ENCODE measurements at regions not wholly inside any gene's neighbourhood (a gene's known extent, or its start where the extent isn't known, plus 50 kb on each side); places are given as distances from the start of the nearest gene placed in this dataset.

DNA sequence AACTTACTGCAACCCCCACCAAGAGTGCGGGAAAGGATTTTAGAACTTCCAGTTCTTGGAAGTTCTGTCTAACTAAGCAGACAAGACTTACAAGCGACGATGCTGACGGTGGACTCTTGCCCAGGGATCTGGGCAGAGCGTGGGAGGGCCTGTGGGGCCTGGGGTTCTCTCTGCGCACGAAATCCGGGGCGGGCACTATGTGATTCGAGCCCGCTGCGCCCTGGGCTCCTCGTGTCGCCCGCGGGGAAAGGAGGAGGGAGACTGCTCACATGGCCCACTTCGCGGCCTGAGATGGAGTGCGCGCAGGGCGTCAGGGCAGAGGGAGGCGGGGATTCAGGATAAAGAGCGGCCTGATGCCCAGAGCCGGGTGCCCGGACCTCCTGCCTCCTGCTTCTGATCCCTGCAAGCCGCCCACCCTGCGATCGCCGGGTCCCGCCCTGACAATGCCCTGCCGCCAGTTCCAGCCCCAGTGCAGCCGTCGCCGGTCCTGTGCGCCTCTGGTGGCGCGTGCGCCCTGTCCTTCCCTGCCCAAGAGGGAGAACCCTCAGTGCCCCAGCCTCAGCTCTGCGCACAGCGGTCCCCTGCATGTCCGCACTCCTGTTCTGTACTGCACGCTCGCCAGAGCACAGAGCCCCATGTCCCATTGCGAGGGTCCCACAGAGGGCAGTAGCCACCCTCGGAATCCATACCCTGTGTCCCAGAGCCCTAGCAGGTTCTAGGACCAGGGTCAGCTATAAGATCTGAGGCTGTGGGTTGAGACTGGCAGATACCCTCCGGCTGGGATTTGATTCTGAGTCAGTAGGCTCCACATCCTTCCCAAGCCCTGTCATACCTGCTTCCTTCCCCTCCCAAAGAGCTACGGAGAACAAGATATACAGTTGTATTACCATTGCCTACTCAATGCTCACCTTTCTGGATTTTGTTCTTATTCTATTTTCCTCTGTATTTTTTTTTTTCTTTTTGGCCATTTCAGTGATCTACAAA, 99.4 kb upstream of the TMEM106B start:
- Histone ChIP-seq H3K4me2 (ENCODE audit: low read length) (peak overlapping the region; percentile 52), H3K79me2 (no peaks in the 10 kb centered on the region), H3K9ac (no peak overlapping the region), H3K4me1 (no peaks in the 10 kb centered on the region), H2AFZ (peak overlapping the region; percentile 78), H3K27me3 (ENCODE audit: control insufficient read depth, insufficient read depth, low read length) (no peaks in the 10 kb centered on the region), H3K36me3 (ENCODE audit: control insufficient read depth, insufficient read depth, low read length) (no peaks in the 10 kb centered on the region), H3K27ac (peak overlapping the region; percentile 56), H3K4me3 (ENCODE audit: low read depth, low read length) (no peak overlapping the region), H3K9me3 (ENCODE audit: control insufficient read depth, low read length) (no peaks in the 10 kb centered on the region)
- no peak for TF ChIP-seq CTCF (IDR thresholded peaks at IDR 0.05)

GRCh38 chr7:12117170-12117569, 93.9 kb upstream of the TMEM106B start:
- Histone ChIP-seq H3K9me3 (ENCODE audit: control insufficient read depth, low read length) (no peaks in the 10 kb centered on the region), H3K4me2 (ENCODE audit: low read length) (no peak overlapping the region), H2AFZ (no peak overlapping the region), H3K79me2 (no peaks in the 10 kb centered on the region), H3K9ac (no peak overlapping the region), H3K4me3 (ENCODE audit: low read depth, low read length) (no peak overlapping the region), H3K4me1 (no peaks in the 10 kb centered on the region), H3K27ac (no peak overlapping the region), H3K36me3 (ENCODE audit: control insufficient read depth, insufficient read depth, low read length) (no peaks in the 10 kb centered on the region), H3K27me3 (ENCODE audit: control insufficient read depth, insufficient read depth, low read length) (no peaks in the 10 kb centered on the region)
- no peak for TF ChIP-seq CTCF (IDR thresholded peaks at IDR 0.05)

- no peak for TF ChIP-seq CTCF (IDR thresholded peaks at IDR 0.05)
- no peak overlapping the region for H3K9ac ChIP-seq
- peak overlapping the region; percentile 10 for H2AFZ ChIP-seq
- H3K79me2 ChIP-seq = no peaks in the 10 kb centered on the region
- no peaks in the 10 kb centered on the region for H3K36me3 ChIP-seq (ENCODE audit: control insufficient read depth, insufficient read depth, low read length)
- H3K4me2 ChIP-seq (ENCODE audit: low read length) = no peak overlapping the region
- H3K27me3 ChIP-seq (ENCODE audit: control insufficient read depth, insufficient read depth, low read length) = no peaks in the 10 kb centered on the region
- no peak overlapping the region for H3K4me3 ChIP-seq (ENCODE audit: low read depth, low read length)
- H3K27ac ChIP-seq = no peak overlapping the region
- no peaks in the 10 kb centered on the region for H3K9me3 ChIP-seq (ENCODE audit: control insufficient read depth, low read length)
- no peaks in the 10 kb centered on the region for H3K4me1 ChIP-seq
Observed at GRCh38 chr7:12119620-12120303, 91.3 kb upstream of the TMEM106B start.

- no peak overlapping the region for H3K27ac ChIP-seq
- H3K4me3 ChIP-seq (ENCODE audit: low read depth, low read length) = no peak overlapping the region
- no peaks in the 10 kb centered on the region for H3K36me3 ChIP-seq (ENCODE audit: control insufficient read depth, insufficient read depth, low read length)
- no peaks in the 10 kb centered on the region for H3K9me3 ChIP-seq (ENCODE audit: control insufficient read depth, low read length)
- TF ChIP-seq CTCF (IDR thresholded peaks at IDR 0.05) = no peak
- H3K79me2 ChIP-seq = no peaks in the 10 kb centered on the region
- H3K4me1 ChIP-seq = no peaks in the 10 kb centered on the region
- H2AFZ ChIP-seq = no peak overlapping the region
- H3K27me3 ChIP-seq (ENCODE audit: control insufficient read depth, insufficient read depth, low read length) = no peaks in the 10 kb centered on the region
- H3K9ac ChIP-seq = no peak overlapping the region
- H3K4me2 ChIP-seq (ENCODE audit: low read length) = no peak overlapping the region
Observed at GRCh38 chr7:12120632-12121031, 90.5 kb upstream of the TMEM106B start.

Measured in parathyroid adenoma (tissue), 2 donors.